GM18868 (cell line): ENCODE measurements at regions not wholly inside any gene's neighbourhood (a gene's known extent, or its start where the extent isn't known, plus 50 kb on each side); places are given as distances from the start of the nearest gene placed in this dataset.

Source experiments
- ATAC-seq: cut with Tn5 transposase; IDR thresholded peaks from one replicate; pipeline ENCODE4 v1.9.1; 2021; ENCODE audit warnings: mild to moderate bottlenecking, moderate library complexity; ENCODE audit not compliant: unreplicated experiment

DNA sequence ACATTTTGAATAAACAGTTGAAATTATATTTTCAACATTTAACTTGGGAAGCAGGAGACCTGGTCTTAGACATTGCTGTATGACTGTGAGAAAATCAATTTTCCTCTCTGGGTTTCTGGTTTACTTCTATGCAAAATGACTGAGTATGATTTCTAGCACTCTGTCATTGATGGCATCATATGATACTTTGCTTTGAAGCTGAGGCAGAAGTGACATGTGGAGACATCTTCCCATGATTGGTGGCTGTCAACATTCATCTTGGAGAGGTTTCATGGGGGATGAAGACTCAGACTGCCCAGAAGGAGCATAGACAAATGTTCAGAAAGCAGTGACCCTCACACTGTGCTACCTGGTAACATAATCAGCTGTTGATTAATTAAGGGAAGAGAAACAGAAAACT lies 477.9 kb downstream of the PDCD6IP start:
- ATAC-seq: peak; percentile 53

DNA sequence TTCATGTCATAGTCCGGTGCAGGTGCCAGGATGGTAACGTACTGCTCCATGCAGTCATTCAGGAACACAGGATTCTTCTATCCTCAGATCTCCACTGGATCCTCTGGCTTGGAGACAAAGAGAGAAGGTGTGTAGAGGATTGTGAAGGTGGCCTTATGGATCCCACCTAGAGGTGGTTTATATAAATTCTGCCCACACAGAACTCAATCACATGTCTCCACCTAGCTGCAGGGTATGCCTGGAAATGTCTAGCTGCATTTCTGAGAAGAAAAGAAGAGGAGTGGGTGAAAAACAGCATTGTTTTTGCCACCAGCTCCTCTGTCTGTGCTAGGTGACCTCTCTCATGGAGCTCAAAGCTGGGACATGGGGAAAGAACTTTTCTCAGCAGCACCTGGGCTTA lies 478.7 kb downstream of the PDCD6IP start:
- peak; percentile 38 for ATAC-seq

DNA sequence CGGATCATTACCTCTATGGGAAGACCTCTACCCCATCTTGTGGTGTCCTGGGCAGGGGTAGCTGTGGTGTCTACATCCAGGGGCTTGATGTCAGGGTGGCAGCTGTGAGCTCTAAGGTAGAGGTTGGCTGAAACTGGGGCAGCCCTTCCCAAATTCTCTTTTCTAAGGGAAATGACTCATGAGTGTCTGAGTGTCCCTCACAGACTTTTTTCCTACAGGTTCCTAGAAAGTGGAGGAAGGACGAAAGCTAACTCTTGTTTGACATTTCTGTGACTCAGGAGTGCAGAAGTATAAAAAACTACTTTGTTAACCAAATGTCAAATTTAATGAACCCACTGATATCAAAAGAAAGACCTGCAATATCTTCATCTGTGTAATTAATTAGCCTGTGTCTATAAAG lies 481.5 kb downstream of the PDCD6IP start:
- ATAC-seq: no peak

DNA sequence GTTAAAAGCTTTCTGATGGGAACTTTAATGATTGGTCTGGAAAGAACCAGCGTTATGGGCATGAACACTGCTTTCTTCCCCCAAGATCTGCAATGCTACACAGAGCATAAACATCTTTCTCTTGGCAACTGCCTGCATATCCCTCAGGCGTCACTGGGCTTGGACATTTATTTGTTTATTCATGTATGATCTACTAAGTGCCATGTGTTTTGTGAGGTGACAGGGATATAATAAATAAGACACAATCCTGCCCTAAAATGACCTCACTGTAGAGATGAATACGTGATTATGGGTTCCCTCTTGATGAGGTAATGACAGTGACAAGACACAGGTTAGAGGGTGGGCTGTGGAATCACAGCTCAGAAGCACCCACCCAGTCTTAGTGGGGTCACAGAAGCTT lies 485.3 kb downstream of the PDCD6IP start:
- no peak for ATAC-seq

GRCh38 chr3:34284959-34285826 lies 486.8 kb downstream of the PDCD6IP start:
- peak; percentile 64 for ATAC-seq

- no peak for ATAC-seq
Observed at GRCh38 chr3:34285827-34286188, 487.4 kb downstream of the PDCD6IP start.

GRCh38 chr3:34292605-34293300 lies 494.3 kb downstream of the PDCD6IP start:
- no peak for ATAC-seq

GRCh38 chr3:34294240-34294639 lies 495.8 kb downstream of the PDCD6IP start:
- ATAC-seq: no peak

DNA sequence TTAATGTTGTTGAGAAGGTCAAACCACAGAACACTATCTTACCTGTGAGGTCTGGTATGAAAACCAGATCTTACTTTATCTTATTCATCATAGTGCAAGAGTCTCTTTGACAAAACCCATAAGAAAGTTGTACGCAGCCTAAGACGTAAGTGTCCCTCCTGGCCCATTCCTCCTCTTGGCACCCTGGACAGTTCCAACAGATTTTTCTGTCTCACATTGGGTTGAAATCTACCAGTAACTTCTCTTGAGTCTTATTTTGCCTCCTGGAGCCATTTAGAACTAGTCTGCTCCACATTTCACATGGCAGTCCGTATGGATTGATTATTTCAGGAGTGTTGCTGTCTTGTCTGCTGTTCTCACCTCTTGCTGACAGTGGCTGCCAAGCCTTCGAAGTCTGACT lies 498.4 kb downstream of the PDCD6IP start:
- ATAC-seq: no peak

GRCh38 chr3:34298653-34299052 lies 500.2 kb downstream of the PDCD6IP start:
- ATAC-seq: no peak

- ATAC-seq: no peak
Observed at GRCh38 chr3:34300621-34301020, 502.2 kb downstream of the PDCD6IP start.

GRCh38 chr3:34301313-34301712 lies 502.9 kb downstream of the PDCD6IP start:
- ATAC-seq: no peak

DNA sequence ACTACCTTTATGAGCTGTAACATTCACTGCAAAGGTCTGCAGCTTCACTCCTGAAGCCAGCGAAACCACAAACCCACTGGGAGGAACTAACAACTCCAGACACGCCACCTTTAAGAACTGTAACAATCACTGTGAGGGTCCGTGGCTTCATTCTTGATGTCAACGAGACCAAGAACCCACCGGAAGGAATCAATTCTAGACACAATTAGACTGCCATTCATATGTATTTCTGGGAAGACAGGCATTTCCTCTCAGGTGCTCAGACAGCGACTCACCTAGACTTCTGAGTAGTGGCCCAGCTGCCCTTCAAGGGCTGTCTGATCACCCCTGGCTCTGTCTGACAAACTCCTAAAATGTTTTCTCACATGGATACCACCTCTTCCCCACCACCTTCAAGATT lies 506.8 kb downstream of the PDCD6IP start:
- no peak for ATAC-seq

DNA sequence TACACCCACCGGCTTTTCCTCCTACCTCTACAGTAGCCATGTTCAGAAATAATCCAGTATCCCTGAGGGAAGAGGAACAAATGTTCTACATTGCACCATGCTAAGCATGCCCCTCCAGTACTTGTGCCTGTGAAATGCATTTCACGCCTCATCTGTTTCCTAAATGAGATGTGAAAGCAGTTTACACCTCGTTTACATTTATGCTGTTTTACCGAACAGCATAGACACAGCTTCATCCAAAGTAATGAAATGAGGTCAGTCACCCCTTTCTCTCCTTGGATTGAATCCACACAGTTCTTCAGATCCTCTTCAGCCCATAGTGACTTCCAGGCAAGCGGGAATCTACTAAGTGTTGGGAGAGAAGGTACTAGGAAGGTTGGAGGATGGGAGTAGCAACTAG lies 514.3 kb downstream of the PDCD6IP start:
- ATAC-seq: peak; percentile 84

DNA sequence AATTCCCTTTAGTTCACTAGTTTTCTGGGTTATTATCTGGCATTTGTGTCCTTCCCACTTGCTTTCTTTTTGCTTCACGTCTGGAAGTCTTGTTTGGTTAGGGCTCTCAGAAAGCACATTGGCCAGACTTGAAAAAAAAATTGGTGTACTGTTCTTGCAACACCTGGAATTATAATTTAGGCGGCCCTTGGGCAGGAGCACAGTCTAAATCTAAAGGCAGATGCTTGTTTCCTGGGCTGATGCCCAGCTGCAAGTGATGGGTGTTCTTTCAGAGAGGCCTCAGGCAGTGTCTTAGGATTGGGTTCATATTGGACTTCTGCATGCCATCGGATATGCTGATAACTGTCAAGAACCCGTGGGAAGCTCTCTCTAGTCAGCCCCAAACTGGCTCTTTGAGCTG lies 521.5 kb downstream of the PDCD6IP start:
- ATAC-seq: no peak

DNA sequence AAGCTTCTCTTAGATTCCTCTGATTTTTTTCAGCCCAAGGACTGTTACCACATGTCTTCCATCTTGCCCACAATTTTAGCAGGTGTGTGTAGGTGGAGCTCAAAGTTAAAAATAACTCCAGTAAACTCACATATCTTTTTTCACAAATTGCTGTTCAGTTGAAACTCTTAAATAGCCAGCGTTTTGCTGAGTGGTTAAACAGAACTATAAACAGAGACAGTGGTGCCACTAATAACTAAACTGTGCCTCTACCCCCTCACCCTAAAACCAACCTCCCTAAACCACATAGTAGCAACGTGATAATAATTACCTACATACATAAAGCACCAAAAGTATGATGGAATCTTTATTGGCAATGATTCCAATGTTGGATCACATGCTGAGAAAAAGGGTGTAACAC lies 525.1 kb downstream of the PDCD6IP start:
- ATAC-seq: peak; percentile 91

- no peak for ATAC-seq
Observed at GRCh38 chr3:34346656-34347055, 548.2 kb downstream of the PDCD6IP start.

GRCh38 chr3:34351882-34352777 lies 553.7 kb downstream of the PDCD6IP start:
- no peak for ATAC-seq

DNA sequence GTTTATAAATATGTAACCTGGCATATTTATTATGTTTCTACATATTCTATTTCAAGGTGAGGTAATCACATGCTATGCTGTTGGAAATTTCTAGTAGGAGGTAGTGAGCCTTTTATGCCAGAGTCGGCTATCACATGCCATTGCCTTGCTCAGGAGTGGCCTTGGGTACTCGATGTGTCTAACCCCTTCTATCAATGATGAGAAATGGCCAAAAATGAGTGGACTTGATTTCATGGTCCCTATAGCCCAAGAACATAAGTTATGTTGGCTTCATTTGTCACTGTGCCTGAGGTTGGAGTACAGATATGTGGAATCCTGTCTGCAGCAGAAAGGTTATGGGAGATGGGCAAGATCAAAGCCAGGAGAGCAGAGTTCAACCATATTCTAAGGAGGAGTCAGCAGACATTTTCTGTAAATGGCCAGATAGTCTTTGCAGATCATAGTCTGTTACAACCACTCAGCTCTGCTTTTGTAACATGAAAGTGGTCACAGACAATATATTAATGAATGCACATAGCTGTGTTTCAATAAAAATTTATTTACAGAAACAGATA lies 554.4 kb downstream of the PDCD6IP start:
- no peak for ATAC-seq

DNA sequence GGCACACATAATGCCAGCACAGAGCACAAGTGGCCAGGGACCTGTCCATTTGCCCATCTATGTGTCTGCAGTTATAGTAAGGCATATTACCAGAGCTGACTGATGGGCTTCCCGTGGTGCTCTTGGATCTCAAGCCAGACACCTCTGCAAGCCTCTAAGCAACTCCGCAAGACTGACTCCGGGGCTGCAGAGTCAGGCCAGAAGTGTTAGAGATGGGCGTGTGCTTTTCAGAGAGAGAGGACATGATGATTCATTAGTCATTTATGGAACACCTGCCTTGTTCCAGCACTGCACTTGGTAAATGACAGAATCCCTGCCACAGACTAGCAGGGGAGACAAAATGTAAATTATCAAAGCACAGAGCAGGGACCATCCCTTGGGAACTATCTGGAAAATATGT lies 559.0 kb downstream of the PDCD6IP start:
- ATAC-seq: no peak

DNA sequence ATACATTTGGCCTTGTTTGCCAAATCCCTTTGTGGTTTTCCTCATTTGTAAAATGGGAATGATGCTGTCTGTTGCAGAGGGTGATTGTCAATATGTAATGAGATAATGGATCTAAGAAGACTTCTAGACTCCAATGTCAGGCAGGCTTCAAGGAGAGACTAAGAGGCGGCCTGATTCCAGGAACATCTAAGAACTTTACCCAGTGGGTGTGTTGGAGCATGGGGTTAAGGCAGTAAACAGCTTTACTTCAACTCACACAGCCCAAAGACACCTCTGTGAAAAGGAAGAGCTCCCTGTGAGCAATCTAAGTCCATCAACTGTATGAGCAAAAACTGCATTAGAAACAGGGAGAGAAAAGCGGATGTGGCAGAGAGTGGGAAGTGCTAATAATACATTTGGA lies 560.6 kb downstream of the PDCD6IP start:
- no peak for ATAC-seq
